ENCODE measurements at regions not wholly inside any gene's neighbourhood (a gene's known extent, or its start where the extent isn't known, plus 50 kb on each side); places are given as distances from the start of the nearest gene placed in this dataset.

GRCh38 chr13:40404967-40405716 lies 261.3 kb downstream of the FOXO1 start:
- Histone ChIP-seq H3K27ac (ENCODE audit: low read depth, low read length, poor library complexity, severe bottlenecking) (no peak overlapping the region), H3K9ac (ENCODE audit: low read length) (no peak overlapping the region), H3K9me2 (ENCODE audit: low read depth, low read length) (no peaks in the 10 kb centered on the region), H3K4me3 (ENCODE audit: low read depth, low read length, poor library complexity, severe bottlenecking) (no peak overlapping the region), H3K4me2 (ENCODE audit: low read length) (no peak overlapping the region), H3F3A (ENCODE audit: insufficient read depth, low read length) (peaks cover 9% of the 10 kb centered on the region), H2AFZ (ENCODE audit: low read length) (no peak overlapping the region), H3K9me3 (ENCODE audit: low read length) (no peaks in the 10 kb centered on the region), H4K20me1 (ENCODE audit: insufficient read depth, low read length) (no peaks in the 10 kb centered on the region), H3K36me3 (ENCODE audit: insufficient read depth, low read length) (no peaks in the 10 kb centered on the region), H3K79me2 (ENCODE audit: insufficient read depth, low read length) (no peaks in the 10 kb centered on the region), H3K27me3 (ENCODE audit: insufficient read depth, low read length) (no peaks in the 10 kb centered on the region), H3K4me1 (ENCODE audit: insufficient read depth, low read length, severe bottlenecking) (peaks cover 34% of the 10 kb centered on the region)
- no peak for TF ChIP-seq EZH2 (IDR thresholded peaks at IDR 0.05; ENCODE audit: borderline replicate concordance, low read length)
- no peak for TF ChIP-seq CTCF (IDR thresholded peaks at IDR 0.05; ENCODE audit: low read length)

GRCh38 chr13:40406405-40407120 lies 259.9 kb downstream of the FOXO1 start:
- Histone ChIP-seq H3F3A (ENCODE audit: insufficient read depth, low read length) (0 out of 2 replicates have a peak, but pooled peaks cover 1% of the 10 kb centered on the region), H3K79me2 (ENCODE audit: insufficient read depth, low read length) (no peaks in the 10 kb centered on the region), H4K20me1 (ENCODE audit: insufficient read depth, low read length) (no peaks in the 10 kb centered on the region), H2AFZ (ENCODE audit: low read length) (no peak overlapping the region), H3K36me3 (ENCODE audit: insufficient read depth, low read length) (no peaks in the 10 kb centered on the region), H3K4me1 (ENCODE audit: insufficient read depth, low read length, severe bottlenecking) (peaks cover 38% of the 10 kb centered on the region), H3K27me3 (ENCODE audit: insufficient read depth, low read length) (no peaks in the 10 kb centered on the region), H3K27ac (ENCODE audit: low read depth, low read length, poor library complexity, severe bottlenecking) (no peak overlapping the region), H3K9ac (ENCODE audit: low read length) (no peak overlapping the region), H3K4me3 (ENCODE audit: low read depth, low read length, poor library complexity, severe bottlenecking) (no peak overlapping the region), H3K9me2 (ENCODE audit: low read depth, low read length) (no peaks in the 10 kb centered on the region), H3K4me2 (ENCODE audit: low read length) (no peak overlapping the region), H3K9me3 (ENCODE audit: low read length) (no peaks in the 10 kb centered on the region)
- TF ChIP-seq EZH2 (IDR thresholded peaks at IDR 0.05; ENCODE audit: borderline replicate concordance, low read length): no peak
- no peak for TF ChIP-seq CTCF (IDR thresholded peaks at IDR 0.05; ENCODE audit: low read length)

GRCh38 chr13:40407567-40407966 lies 258.9 kb downstream of the FOXO1 start:
- H3K27ac ChIP-seq (ENCODE audit: low read depth, low read length, poor library complexity, severe bottlenecking): no peak overlapping the region
- no peaks in the 10 kb centered on the region for H3F3A ChIP-seq (ENCODE audit: insufficient read depth, low read length)
- peaks cover 30% of the 10 kb centered on the region for H3K4me1 ChIP-seq (ENCODE audit: insufficient read depth, low read length, severe bottlenecking)
- H3K9me3 ChIP-seq (ENCODE audit: low read length): no peaks in the 10 kb centered on the region
- H3K79me2 ChIP-seq (ENCODE audit: insufficient read depth, low read length): no peaks in the 10 kb centered on the region
- no peak overlapping the region for H3K4me3 ChIP-seq (ENCODE audit: low read depth, low read length, poor library complexity, severe bottlenecking)
- H3K36me3 ChIP-seq (ENCODE audit: insufficient read depth, low read length): no peaks in the 10 kb centered on the region
- no peaks in the 10 kb centered on the region for H3K9me2 ChIP-seq (ENCODE audit: low read depth, low read length)
- H3K27me3 ChIP-seq (ENCODE audit: insufficient read depth, low read length): no peaks in the 10 kb centered on the region
- no peak overlapping the region for H3K9ac ChIP-seq (ENCODE audit: low read length)
- no peaks in the 10 kb centered on the region for H4K20me1 ChIP-seq (ENCODE audit: insufficient read depth, low read length)
- no peak for TF ChIP-seq EZH2 (IDR thresholded peaks at IDR 0.05; ENCODE audit: borderline replicate concordance, low read length)
- H3K4me2 ChIP-seq (ENCODE audit: low read length): no peak overlapping the region
- H2AFZ ChIP-seq (ENCODE audit: low read length): no peak overlapping the region
